T-helper 2 cell treated with Interferon-gamma antibody and Interleukin-4, amounts not matched to agents 100 ng/mL and 5 ng/mL, for 36 hours (primary cell): ENCODE measurements at regions not wholly inside any gene's neighbourhood (a gene's known extent, or its start where the extent isn't known, plus 50 kb on each side); places are given as distances from the start of the nearest gene placed in this dataset.
"Not testable (repeated sequence)": the region's sequence is repeated elsewhere in the genome, so short reads cannot be mapped to it uniquely, and the experiment has no call there.

Experiments used
- intact Hi-C: fragments of 100-400 bp; cut with micrococcal nuclease; formaldehyde crosslinking; loops from one replicate; pipeline ENCODE4 v1.15.1; 2023

GRCh38 chr2:35962585-35963146, 392.9 kb upstream of the CRIM1 start:
- intact Hi-C loops = no loop called here

GRCh38 chr2:35960596-35960995, 395.0 kb upstream of the CRIM1 start:
- intact Hi-C loops = no loop called here

- intact Hi-C loops = not testable (repeated sequence)
Measured at GRCh38 chr2:35957053-35957452, 398.5 kb upstream of the CRIM1 start.

GRCh38 chr2:35946478-35946877, 409.1 kb upstream of the CRIM1 start:
- intact Hi-C loops = no loop called here

GRCh38 chr2:35938838-35939237, 416.7 kb upstream of the CRIM1 start:
- intact Hi-C loops = no loop called here

GRCh38 chr2:35933031-35933430, 422.5 kb upstream of the CRIM1 start:
- intact Hi-C loops = no loop called here

GRCh38 chr2:35932276-35932963, 423.2 kb upstream of the CRIM1 start:
- intact Hi-C loops = no loop called here

GRCh38 chr2:35931626-35932025, 424.0 kb upstream of the CRIM1 start:
- intact Hi-C loops = no loop called here

- intact Hi-C loops = no loop called here
Measured at GRCh38 chr2:35931115-35931514, 424.5 kb upstream of the CRIM1 start.

- intact Hi-C loops = no loop called here
Measured at GRCh38 chr2:35929551-35929950, 426.0 kb upstream of the CRIM1 start.

GRCh38 chr2:35920061-35920460, 435.5 kb upstream of the CRIM1 start:
- intact Hi-C loops = no loop called here

- intact Hi-C loops = no loop called here
Measured at GRCh38 chr2:35915261-35915660, 440.3 kb upstream of the CRIM1 start.

GRCh38 chr2:35891936-35892335, 463.6 kb upstream of the CRIM1 start:
- intact Hi-C loops = loop anchor here (10.0 kb wide), 1 partner anchor 463 kb away; the partner anchor contains the start of gene CRIM1

- intact Hi-C loops = loop anchor here (10.0 kb wide), 1 partner anchor 463 kb away; the partner anchor contains the start of gene CRIM1
Measured at GRCh38 chr2:35891528-35891927, 464.1 kb upstream of the CRIM1 start.

GRCh38 chr2:35887146-35887545, 468.4 kb upstream of the CRIM1 start:
- intact Hi-C loops = no loop called here

GRCh38 chr2:35873921-35874320, 481.7 kb upstream of the CRIM1 start:
- intact Hi-C loops = loop anchor here (5.0 kb wide), 1 partner anchor 483 kb away; the partner anchor contains the start of gene CRIM1

GRCh38 chr2:35871672-35872071, 483.9 kb upstream of the CRIM1 start:
- intact Hi-C loops = loop anchor here (5.0 kb wide), 1 partner anchor 486 kb away; the partner anchor contains the start of gene CRIM1

GRCh38 chr2:35870713-35871112, 484.9 kb upstream of the CRIM1 start:
- intact Hi-C loops = loop anchor here (5.0 kb wide), 1 partner anchor 487 kb away; the partner anchor contains the start of gene CRIM1

GRCh38 chr2:35864141-35864540, 491.4 kb upstream of the CRIM1 start:
- intact Hi-C loops = no loop called here

GRCh38 chr2:35858216-35858615, 497.4 kb upstream of the CRIM1 start:
- intact Hi-C loops = no loop called here

GRCh38 chr2:35857498-35857897, 498.1 kb upstream of the CRIM1 start:
- intact Hi-C loops = no loop called here

- intact Hi-C loops = no loop called here
Measured at GRCh38 chr2:35831385-35831784, 524.2 kb upstream of the CRIM1 start.

GRCh38 chr2:35830833-35831232, 524.7 kb upstream of the CRIM1 start:
- intact Hi-C loops = no loop called here
